ENCODE measurements at regions not wholly inside any gene's neighbourhood (a gene's known extent, or its start where the extent isn't known, plus 50 kb on each side); places are given as distances from the start of the nearest gene placed in this dataset.

- no peak for DNase-seq
These were observed 135.4 kb upstream of the ATP1B1 start for GRCh38 chr1:168970926-168971659.

- DNase-seq, result no peak
These were observed 134.3 kb upstream of the ATP1B1 start for GRCh38 chr1:168972225-168972624.

- DNase-seq, result no peak
These were observed 133.6 kb upstream of the ATP1B1 start for GRCh38 chr1:168972887-168973286.

GRCh38 chr1:168974117-168974516 lies 132.4 kb upstream of the ATP1B1 start:
- DNase-seq, result no peak

GRCh38 chr1:168974611-168975010 lies 131.9 kb upstream of the ATP1B1 start:
- no peak for DNase-seq

GRCh38 chr1:168976267-168976666 lies 130.2 kb upstream of the ATP1B1 start:
- DNase-seq, result no peak

- DNase-seq, result no peak
These were observed 128.9 kb upstream of the ATP1B1 start for GRCh38 chr1:168977618-168978017.

- DNase-seq, result no peak
These were observed 127.2 kb upstream of the ATP1B1 start for GRCh38 chr1:168979276-168979675.

GRCh38 chr1:168980180-168980579 lies 126.3 kb upstream of the ATP1B1 start:
- DNase-seq, result no peak

- DNase-seq, result no peak
These were observed 125.8 kb upstream of the ATP1B1 start for GRCh38 chr1:168980656-168981055.

- no peak for DNase-seq
These were observed 123.7 kb upstream of the ATP1B1 start for GRCh38 chr1:168982778-168983177.

GRCh38 chr1:168987330-168987729 lies 119.2 kb upstream of the ATP1B1 start:
- no peak for DNase-seq

- no peak for DNase-seq
These were observed 118.6 kb upstream of the ATP1B1 start for GRCh38 chr1:168987923-168988322.

- DNase-seq, result no peak
These were observed 116.5 kb upstream of the ATP1B1 start for GRCh38 chr1:168989985-168990384.

- no peak for DNase-seq
These were observed 114.6 kb upstream of the ATP1B1 start for GRCh38 chr1:168991667-168992475.

- no peak for DNase-seq
These were observed 105.1 kb upstream of the ATP1B1 start for GRCh38 chr1:169001353-169001752.

- DNase-seq, result no peak
These were observed 102.5 kb upstream of the ATP1B1 start for GRCh38 chr1:169003864-169004516.

GRCh38 chr1:169005776-169006175 lies 100.7 kb upstream of the ATP1B1 start:
- DNase-seq, result no peak

- DNase-seq, result no peak
These were observed 96.8 kb upstream of the ATP1B1 start for GRCh38 chr1:169009666-169010065.

- no peak for DNase-seq
These were observed 94.1 kb upstream of the ATP1B1 start for GRCh38 chr1:169012416-169012815.

- DNase-seq, result no peak
These were observed 92.7 kb upstream of the ATP1B1 start for GRCh38 chr1:169013821-169014220.

- no peak for DNase-seq
These were observed 91.0 kb upstream of the ATP1B1 start for GRCh38 chr1:169015464-169015863.

- no peak for DNase-seq
These were observed 87.7 kb upstream of the ATP1B1 start for GRCh38 chr1:169018751-169019150.

All from hindlimb muscle (tissue), 1 donor.